ENCODE measurements at regions not wholly inside any gene's neighbourhood (a gene's known extent, or its start where the extent isn't known, plus 50 kb on each side); places are given as distances from the start of the nearest gene placed in this dataset.
"Not testable (repeated sequence)": the region's sequence is repeated elsewhere in the genome, so short reads cannot be mapped to it uniquely, and the experiment has no call there.

GRCh38 chr7:142487124-142487523, 229.3 kb upstream of the PRSS58 start:
- TF ChIP-seq, protein P1, sequence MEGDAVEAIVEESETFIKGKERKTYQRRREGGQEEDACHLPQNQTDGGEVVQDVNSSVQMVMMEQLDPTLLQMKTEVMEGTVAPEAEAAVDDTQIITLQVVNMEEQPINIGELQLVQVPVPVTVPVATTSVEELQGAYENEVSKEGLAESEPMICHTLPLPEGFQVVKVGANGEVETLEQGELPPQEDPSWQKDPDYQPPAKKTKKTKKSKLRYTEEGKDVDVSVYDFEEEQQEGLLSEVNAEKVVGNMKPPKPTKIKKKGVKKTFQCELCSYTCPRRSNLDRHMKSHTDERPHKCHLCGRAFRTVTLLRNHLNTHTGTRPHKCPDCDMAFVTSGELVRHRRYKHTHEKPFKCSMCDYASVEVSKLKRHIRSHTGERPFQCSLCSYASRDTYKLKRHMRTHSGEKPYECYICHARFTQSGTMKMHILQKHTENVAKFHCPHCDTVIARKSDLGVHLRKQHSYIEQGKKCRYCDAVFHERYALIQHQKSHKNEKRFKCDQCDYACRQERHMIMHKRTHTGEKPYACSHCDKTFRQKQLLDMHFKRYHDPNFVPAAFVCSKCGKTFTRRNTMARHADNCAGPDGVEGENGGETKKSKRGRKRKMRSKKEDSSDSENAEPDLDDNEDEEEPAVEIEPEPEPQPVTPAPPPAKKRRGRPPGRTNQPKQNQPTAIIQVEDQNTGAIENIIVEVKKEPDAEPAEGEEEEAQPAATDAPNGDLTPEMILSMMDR (IDR thresholded peaks at IDR 0.05; ENCODE audit: insufficient read depth, low read depth, low read length): no peak
- no peak for DNase-seq (ENCODE audit: low read depth)
- no peak overlapping the region for H3K4me3 ChIP-seq (ENCODE audit: low read depth, low read length)

DNA sequence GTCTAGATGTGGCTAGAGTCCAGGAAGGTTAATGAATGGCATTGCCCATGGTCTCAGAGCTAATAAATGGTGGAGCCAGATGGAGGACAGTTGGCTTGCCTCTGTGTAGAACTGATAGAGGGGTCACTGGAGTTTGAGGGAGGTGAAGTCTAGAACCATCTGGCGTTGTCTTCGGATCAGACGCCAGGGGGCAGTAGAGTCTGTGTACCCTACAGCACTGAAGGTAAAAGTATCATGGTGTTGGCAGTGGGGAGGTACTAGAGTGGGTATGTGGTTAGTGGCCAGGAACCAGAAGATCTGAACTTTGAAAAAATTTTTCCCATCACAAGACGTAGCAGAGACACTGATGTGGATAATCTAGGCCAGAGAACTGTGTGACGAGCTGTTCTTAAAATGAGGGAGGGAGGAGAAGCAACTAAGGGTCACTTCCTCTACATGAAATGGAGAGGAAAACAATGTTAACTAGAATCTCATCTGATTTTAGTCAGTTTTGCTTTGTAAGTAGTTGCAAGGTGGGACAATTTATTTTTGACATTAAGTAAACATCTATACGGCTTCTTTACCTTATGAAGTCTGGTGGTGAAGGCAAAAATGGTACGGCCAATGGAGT, 227.9 kb upstream of the PRSS58 start:
- no peak overlapping the region for H3K4me3 ChIP-seq (ENCODE audit: low read depth, low read length)
- TF ChIP-seq, protein P1 (IDR thresholded peaks at IDR 0.05; ENCODE audit: insufficient read depth, low read depth, low read length): peak; percentile 65
- no peak for DNase-seq (ENCODE audit: low read depth)

DNA sequence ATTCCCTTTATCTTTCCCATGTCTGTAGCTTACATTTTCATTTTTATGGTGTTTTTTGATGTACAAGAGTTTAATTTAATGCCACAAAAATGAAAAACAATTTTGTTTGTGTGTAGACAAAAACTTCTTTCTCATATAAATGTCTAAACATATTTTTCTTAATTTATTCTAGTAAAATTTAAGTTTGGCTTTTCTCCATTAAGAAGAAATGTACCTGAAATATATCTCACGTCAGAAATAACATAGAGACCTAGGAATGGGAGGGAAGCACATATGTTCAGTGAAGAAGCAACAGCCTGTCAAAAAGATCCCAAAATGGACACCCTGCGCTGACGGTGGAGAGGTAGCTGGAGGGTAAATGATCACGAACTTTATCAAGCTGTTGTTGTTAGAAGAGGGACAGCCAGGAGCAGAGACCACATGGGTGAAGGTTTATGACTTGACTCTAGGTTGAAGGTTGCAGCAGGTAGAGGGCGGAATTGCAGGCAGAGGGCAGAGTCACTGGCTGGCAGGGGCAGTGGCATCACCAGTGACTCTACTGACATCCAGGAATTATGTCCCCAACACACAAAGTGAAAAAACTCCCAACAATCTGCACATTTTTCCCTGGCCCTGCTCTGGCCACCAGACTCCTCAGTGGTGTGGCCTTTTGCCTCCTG, 225.9 kb upstream of the PRSS58 start:
- TF ChIP-seq, protein P1 (IDR thresholded peaks at IDR 0.05; ENCODE audit: insufficient read depth, low read depth, low read length): no peak
- H3K4me3 ChIP-seq (ENCODE audit: low read depth, low read length): no peak overlapping the region
- DNase-seq (ENCODE audit: low read depth): no peak

- no peak overlapping the region for H3K4me3 ChIP-seq (ENCODE audit: low read depth, low read length)
- TF ChIP-seq, protein P1 (IDR thresholded peaks at IDR 0.05; ENCODE audit: insufficient read depth, low read depth, low read length): peak; percentile 96
- DNase-seq (ENCODE audit: low read depth): peak; percentile 60
Observed at GRCh38 chr7:142482891-142483658, 225.2 kb upstream of the PRSS58 start.

DNA sequence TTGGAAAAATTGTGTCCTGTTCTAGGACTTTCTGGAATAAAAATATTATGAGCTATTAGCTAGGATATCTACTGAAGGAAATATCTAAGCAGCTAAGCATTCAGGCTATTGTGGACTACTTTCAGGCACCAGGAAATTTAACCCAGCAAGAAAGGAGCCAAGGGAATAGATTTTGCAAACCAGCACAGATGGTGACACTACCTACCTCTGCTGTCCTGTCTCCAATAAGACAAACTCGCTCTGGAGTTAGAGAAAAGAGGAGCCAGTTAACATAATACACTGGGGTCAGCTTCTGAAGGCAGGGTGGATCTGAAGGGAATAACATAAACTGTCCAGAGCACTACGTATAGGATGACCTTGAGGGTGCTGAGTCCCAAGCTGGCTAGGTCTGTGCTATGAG, 223.7 kb upstream of the PRSS58 start:
- no peak overlapping the region for H3K4me3 ChIP-seq (ENCODE audit: low read depth, low read length)

DNA sequence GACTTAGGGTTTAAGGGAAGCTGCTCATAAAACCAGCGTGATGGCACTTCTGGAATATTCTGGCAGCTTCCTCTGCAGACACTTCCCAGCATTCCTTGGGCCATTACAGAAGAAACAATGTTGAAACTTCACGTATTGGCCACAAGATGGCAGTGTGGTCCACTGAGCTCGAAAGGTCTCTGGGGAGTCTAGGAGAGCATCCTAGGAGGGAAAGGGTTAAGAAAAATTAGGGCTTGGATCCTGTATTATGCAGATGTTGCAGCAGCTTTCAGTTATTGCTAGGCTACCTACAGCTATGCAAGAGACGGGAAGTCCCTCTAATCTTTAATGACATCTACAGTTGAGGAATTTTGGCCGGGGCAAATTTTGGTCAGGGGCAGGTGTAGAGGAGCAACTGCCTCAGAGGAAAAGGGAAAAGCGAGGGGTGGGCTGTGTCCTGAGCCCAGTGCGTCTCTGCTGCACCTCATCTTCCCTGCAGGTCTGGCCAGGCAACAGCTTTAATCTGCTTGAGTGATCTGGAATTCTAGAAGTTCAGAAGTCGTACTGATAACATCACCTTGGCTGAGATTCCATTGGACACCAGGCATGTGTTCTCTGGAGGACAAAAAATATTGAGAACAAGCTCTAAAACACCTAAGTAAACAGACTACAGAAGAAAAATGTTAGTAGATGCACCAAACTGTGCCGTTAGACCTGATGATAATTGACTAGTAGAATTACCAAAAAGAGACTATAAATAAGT, 220.8 kb upstream of the PRSS58 start:
- H3K4me3 ChIP-seq (ENCODE audit: low read depth, low read length): no peak overlapping the region
- TF ChIP-seq, protein P1 (IDR thresholded peaks at IDR 0.05; ENCODE audit: insufficient read depth, low read depth, low read length): peak; percentile 78
- peak; percentile 65 for DNase-seq (ENCODE audit: low read depth)

More for the DNA sequence above, 223.7 kb upstream of the PRSS58 start:
- TF ChIP-seq, protein P1 (IDR thresholded peaks at IDR 0.05; ENCODE audit: insufficient read depth, low read depth, low read length): no peak
- no peak for DNase-seq (ENCODE audit: low read depth)

GRCh38 chr7:142477801-142478200, 219.9 kb upstream of the PRSS58 start:
- not testable (repeated sequence) for H3K4me3 ChIP-seq (ENCODE audit: low read depth, low read length); DNase-seq (ENCODE audit: low read depth)

All from fibroblast of villous mesenchyme (primary cell).